Endothelial cell of umbilical vein (primary cell): ENCODE measurements at regions not wholly inside any gene's neighbourhood (a gene's known extent, or its start where the extent isn't known, plus 50 kb on each side); places are given as distances from the start of the nearest gene placed in this dataset.

Source experiments
- BruUV-seq: library from RNA; stranded (reverse); fragments of 400-500 nt; replicated peaks from 2 replicates; lab custom pipeline; 2021; lab: Mats Ljungman, UMichigan
- CTCF ChIA-PET: fragments of 300-600, 350-600 bp; sonication (Branson Sonifier 250); formaldehyde crosslinking; loops from one replicate; lab custom pipeline; 2021; ENCODE audit warnings: antibody characterized with exemption, inconsistent platforms; lab: Charles Lee
- POLR2A ChIA-PET: fragments of 300-600, 350-600 bp; sonication (Branson Sonifier 250); formaldehyde crosslinking; loops from one replicate; lab custom pipeline; 2021; ENCODE audit warnings: antibody characterized with exemption, inconsistent platforms; lab: Charles Lee
- DNase-seq: peaks from one replicate; pipeline ENCODE4 v3.0.0-alpha.2; 2011; ENCODE audit warnings: low read depth, low spot score
- FAIRE-seq: peaks from 2 replicates; lab custom pipeline; 2011; peaks lifted over from hg19 to GRCh38; lab: Jason Lieb, UNC
- H2AFZ ChIP-seq: 2 replicates; pipeline ENCODE4 v1.6.0; 2012; ENCODE audit warnings: low read depth, low read length, control low read depth, inconsistent platforms
- H3K27ac ChIP-seq: 2 replicates; pipeline ENCODE4 v1.5.1; 2011; ENCODE audit warnings: low read depth, mild to moderate bottlenecking, control low read depth, low read length, moderate library complexity; ENCODE audit not compliant: insufficient read depth
- H3K27me3 ChIP-seq, 2 experiments: 2 replicates each; pipeline versions ENCODE4 v1.6.0 to v1.6.1; 2011; ENCODE audit warnings: low read length in 2 of 2, mixed read lengths in 1 of 2; ENCODE audit not compliant: control insufficient read depth in 2 of 2, insufficient read depth in 2 of 2
- H3K36me3 ChIP-seq, 2 experiments: 2 replicates in 1 of 2; 3 replicates in 1 of 2; pipeline ENCODE4 v1.5.1; 2011; ENCODE audit warnings: low read length in 2 of 2, mild to moderate bottlenecking in 1 of 2, moderate library complexity in 1 of 2; ENCODE audit not compliant: control insufficient read depth in 2 of 2, insufficient read depth in 2 of 2; ENCODE audit errors: extremely low read depth in 1 of 2
- H3K4me1 ChIP-seq: 3 replicates; pipeline ENCODE4 v1.5.1; 2011; ENCODE audit warnings: mild to moderate bottlenecking, low read length; ENCODE audit not compliant: control insufficient read depth, insufficient read depth; ENCODE audit errors: extremely low read depth
- H3K4me2 ChIP-seq: 2 replicates; pipeline ENCODE4 v1.6.1; 2011; ENCODE audit warnings: low read length, control low read depth, mixed read lengths; ENCODE audit not compliant: insufficient read depth
- H3K4me3 ChIP-seq, 3 experiments: fragments of 200-600 bp in 1 of 3; sonication (generic), shearing (Covaris generic) in 1 of 3; replicated peaks in 1 of 3; 2 replicates each; pipeline ENCODE4 v1.5.1; 2011 to 2016; ENCODE audit warnings: control low read depth in 3 of 3, low read length in 3 of 3, mild to moderate bottlenecking in 2 of 3, inconsistent platforms in 1 of 3, low read depth in 1 of 3, moderate library complexity in 1 of 3; ENCODE audit not compliant: insufficient read depth in 1 of 3
- H3K79me2 ChIP-seq: 2 replicates; pipeline ENCODE4 v1.6.0; 2012; ENCODE audit warnings: low read length, inconsistent platforms; ENCODE audit not compliant: control insufficient read depth, insufficient read depth
- H3K9ac ChIP-seq: replicated peaks from 2 replicates; pipeline ENCODE3; 2011; ENCODE audit warnings: low read length, control low read depth; ENCODE audit not compliant: insufficient read depth; ENCODE audit errors: extremely low read depth
- H3K9me1 ChIP-seq: replicated peaks from 3 replicates; pipeline ENCODE4 v1.6.0; 2011; ENCODE audit warnings: mild to moderate bottlenecking, low read length; ENCODE audit not compliant: control insufficient read depth, insufficient read depth; ENCODE audit errors: extremely low read depth
- H3K9me3 ChIP-seq: replicated peaks from 2 replicates; pipeline ENCODE4 v1.5.1; 2012; ENCODE audit warnings: low read length, inconsistent platforms; ENCODE audit not compliant: control insufficient read depth, insufficient read depth
- H4K20me1 ChIP-seq: replicated peaks from 2 replicates; pipeline ENCODE3; 2011; ENCODE audit warnings: mild to moderate bottlenecking, low read length; ENCODE audit not compliant: control insufficient read depth, insufficient read depth; ENCODE audit errors: extremely low read depth
- EZH2 ChIP-seq: IDR thresholded peaks from 2 replicates; pipeline ENCODE4 v1.6.1; 2012; ENCODE audit warnings: borderline replicate concordance, low read depth, mild to moderate bottlenecking, moderate library complexity, low read length, inconsistent platforms; ENCODE audit not compliant: severe bottlenecking
- FOS ChIP-seq: IDR thresholded peaks from 2 replicates; pipeline ENCODE4 v1.6.1; 2011; ENCODE audit warnings: mild to moderate bottlenecking, low read length, moderate library complexity, borderline replicate concordance; ENCODE audit not compliant: insufficient read depth
- GATA2 ChIP-seq: IDR thresholded peaks from 2 replicates; pipeline ENCODE4 v1.7.0; 2011; ENCODE audit warnings: low read depth, mild to moderate bottlenecking, moderate library complexity, mixed read lengths, low read length; ENCODE audit not compliant: insufficient read length, insufficient read depth
- JUN ChIP-seq: IDR thresholded peaks from 2 replicates; pipeline ENCODE4 v1.6.1; 2011; ENCODE audit warnings: borderline replicate concordance, low read depth; ENCODE audit not compliant: insufficient read length, insufficient read depth
- MYC ChIP-seq: IDR thresholded peaks from one replicate; pipeline ENCODE4 v1.6.1; 2011; ENCODE audit warnings: mild to moderate bottlenecking, low read depth, low read length
- POLR2A ChIP-seq: IDR thresholded peaks from 2 replicates; pipeline ENCODE4 v1.6.1; 2012; ENCODE audit warnings: low read depth, mild to moderate bottlenecking, control low read depth, low read length
- POLR2AphosphoS5 ChIP-seq: IDR thresholded peaks from 2 replicates; pipeline ENCODE4 v1.6.1; 2012; ENCODE audit warnings: low read depth, mild to moderate bottlenecking, control low read depth, low read length, moderate library complexity; ENCODE audit not compliant: insufficient read depth
- dilution Hi-C: fragments of 300-500 bp; cut with MboI; formaldehyde crosslinking; loops from one replicate; pipeline ENCODE4 v1.15.0; 2019; ENCODE audit warnings: low sequenced_read_pairs; ENCODE audit not compliant: extremely low pct_ligation_motif_present
- intact Hi-C: fragments of 100-400 bp; cut with micrococcal nuclease; formaldehyde crosslinking; loops from one replicate; pipeline ENCODE4 v1.10.0; 2022
- TF ChIP-seq, protein P1 (sequence below): IDR thresholded peaks from 2 replicates; pipeline ENCODE4 v1.6.1; 2011; ENCODE audit not compliant: insufficient read depth, insufficient read length
- TF ChIP-seq, protein P2 (sequence below), 2 donors: IDR thresholded peaks; 1 replicate in 1 of 2; 2 replicates in 1 of 2; pipeline ENCODE4 v1.5.1; 2011; ENCODE audit warnings: low read length in 2 of 2, mild to moderate bottlenecking in 2 of 2, moderate library complexity in 2 of 2, control low read depth in 1 of 2, inconsistent platforms in 1 of 2, low read depth in 1 of 2; ENCODE audit not compliant: insufficient read depth in 1 of 2; ENCODE audit errors: extremely low read depth in 1 of 2

DNA sequence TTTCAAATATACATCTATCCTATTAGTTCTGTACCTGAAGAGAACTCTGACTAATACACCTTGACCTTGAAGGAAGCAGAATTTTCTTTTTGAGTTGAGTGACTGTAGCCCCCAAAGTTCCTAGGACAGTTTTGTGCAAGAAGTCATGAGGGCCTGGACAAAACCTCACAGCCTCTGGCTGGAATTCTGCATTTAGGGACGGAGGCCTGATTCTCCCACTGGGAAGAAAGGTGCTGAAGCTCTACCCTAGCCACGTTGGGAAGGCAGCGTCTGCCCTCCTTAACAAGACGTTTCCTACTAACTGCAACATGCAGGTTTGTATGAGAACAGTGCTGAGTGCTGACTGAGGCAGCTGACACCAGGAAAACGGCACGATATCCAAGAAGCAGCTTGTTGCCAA is 74.4 kb upstream of the ZCCHC2 start:
- no TSS peak for BruUV-seq
- H3K9ac ChIP-seq: no peak overlapping the region
- ChIA-PET CTCF (interaction anchor here (1.2 kb wide), 1 partner anchor 138 kb away, joined by 3 read pairs; no protein-coding TSS in a partner anchor), POLR2A (no interaction called here)
- dilution Hi-C loops: no loop called here
- no peak overlapping the region for H3K4me3 ChIP-seq
- FAIRE-seq: no peak
- no peaks in the 10 kb centered on the region for H3K9me3 ChIP-seq
- no peak overlapping the region for H3K4me2 ChIP-seq
- no peak overlapping the region for H2AFZ ChIP-seq
- H3K27me3 ChIP-seq: no peaks in the 10 kb centered on the region
- intact Hi-C loops: no loop called here
- TF ChIP-seq GATA2: no peak
- no peak for TF ChIP-seq JUN
- no peak for TF ChIP-seq MYC
- no peak for TF ChIP-seq POLR2AphosphoS5
- TF ChIP-seq POLR2A: no peak
- TF ChIP-seq, protein P1, sequence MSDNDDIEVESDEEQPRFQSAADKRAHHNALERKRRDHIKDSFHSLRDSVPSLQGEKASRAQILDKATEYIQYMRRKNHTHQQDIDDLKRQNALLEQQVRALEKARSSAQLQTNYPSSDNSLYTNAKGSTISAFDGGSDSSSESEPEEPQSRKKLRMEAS: no peak
- TF ChIP-seq EZH2: no peak
- no peak for TF ChIP-seq FOS
- TF ChIP-seq, protein P2, sequence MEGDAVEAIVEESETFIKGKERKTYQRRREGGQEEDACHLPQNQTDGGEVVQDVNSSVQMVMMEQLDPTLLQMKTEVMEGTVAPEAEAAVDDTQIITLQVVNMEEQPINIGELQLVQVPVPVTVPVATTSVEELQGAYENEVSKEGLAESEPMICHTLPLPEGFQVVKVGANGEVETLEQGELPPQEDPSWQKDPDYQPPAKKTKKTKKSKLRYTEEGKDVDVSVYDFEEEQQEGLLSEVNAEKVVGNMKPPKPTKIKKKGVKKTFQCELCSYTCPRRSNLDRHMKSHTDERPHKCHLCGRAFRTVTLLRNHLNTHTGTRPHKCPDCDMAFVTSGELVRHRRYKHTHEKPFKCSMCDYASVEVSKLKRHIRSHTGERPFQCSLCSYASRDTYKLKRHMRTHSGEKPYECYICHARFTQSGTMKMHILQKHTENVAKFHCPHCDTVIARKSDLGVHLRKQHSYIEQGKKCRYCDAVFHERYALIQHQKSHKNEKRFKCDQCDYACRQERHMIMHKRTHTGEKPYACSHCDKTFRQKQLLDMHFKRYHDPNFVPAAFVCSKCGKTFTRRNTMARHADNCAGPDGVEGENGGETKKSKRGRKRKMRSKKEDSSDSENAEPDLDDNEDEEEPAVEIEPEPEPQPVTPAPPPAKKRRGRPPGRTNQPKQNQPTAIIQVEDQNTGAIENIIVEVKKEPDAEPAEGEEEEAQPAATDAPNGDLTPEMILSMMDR (IDR thresholded peaks at IDR 0.05; ENCODE audit: extremely low read depth in 1 of 2, insufficient read depth in 1 of 2, low read depth in 1 of 2, low read length in 2 of 2): no peak
- H3K9me1 ChIP-seq: no peaks in the 10 kb centered on the region
- no peaks in the 10 kb centered on the region for H4K20me1 ChIP-seq
- no peak overlapping the region for H3K27ac ChIP-seq
- no peak for DNase-seq
- peaks cover 22% of the 10 kb centered on the region for H3K4me1 ChIP-seq
- H3K79me2 ChIP-seq: no peaks in the 10 kb centered on the region
- no peaks in the 10 kb centered on the region for H3K36me3 ChIP-seq
